HG03066 (cell line): ENCODE measurements at regions not wholly inside any gene's neighbourhood (a gene's known extent, or its start where the extent isn't known, plus 50 kb on each side); places are given as distances from the start of the nearest gene placed in this dataset.

Experiments used
- ATAC-seq: cut with Tn5 transposase; IDR thresholded peaks from one replicate; pipeline ENCODE4 v1.9.1; 2021; ENCODE audit warnings: low read depth; ENCODE audit not compliant: unreplicated experiment

DNA sequence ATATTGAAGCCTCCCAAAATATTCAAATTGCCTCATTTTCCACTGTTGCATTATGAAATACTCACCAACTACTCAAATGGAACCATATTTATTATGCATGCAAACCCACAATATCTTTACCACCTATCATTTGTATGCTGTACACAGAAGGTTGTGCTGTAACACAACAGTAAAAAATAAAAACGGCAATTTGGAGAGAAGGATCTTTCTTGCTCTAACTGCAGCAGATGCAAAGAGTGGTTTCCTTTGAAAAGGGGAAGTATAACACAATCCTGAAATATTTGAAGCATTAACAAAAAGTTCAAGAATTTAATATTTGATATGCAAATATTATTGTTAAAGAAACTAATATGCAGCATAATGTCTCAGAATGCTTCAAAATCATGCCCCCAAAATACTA, 244.5 kb upstream of the SUCLG2 start:
- ATAC-seq = no peak

DNA sequence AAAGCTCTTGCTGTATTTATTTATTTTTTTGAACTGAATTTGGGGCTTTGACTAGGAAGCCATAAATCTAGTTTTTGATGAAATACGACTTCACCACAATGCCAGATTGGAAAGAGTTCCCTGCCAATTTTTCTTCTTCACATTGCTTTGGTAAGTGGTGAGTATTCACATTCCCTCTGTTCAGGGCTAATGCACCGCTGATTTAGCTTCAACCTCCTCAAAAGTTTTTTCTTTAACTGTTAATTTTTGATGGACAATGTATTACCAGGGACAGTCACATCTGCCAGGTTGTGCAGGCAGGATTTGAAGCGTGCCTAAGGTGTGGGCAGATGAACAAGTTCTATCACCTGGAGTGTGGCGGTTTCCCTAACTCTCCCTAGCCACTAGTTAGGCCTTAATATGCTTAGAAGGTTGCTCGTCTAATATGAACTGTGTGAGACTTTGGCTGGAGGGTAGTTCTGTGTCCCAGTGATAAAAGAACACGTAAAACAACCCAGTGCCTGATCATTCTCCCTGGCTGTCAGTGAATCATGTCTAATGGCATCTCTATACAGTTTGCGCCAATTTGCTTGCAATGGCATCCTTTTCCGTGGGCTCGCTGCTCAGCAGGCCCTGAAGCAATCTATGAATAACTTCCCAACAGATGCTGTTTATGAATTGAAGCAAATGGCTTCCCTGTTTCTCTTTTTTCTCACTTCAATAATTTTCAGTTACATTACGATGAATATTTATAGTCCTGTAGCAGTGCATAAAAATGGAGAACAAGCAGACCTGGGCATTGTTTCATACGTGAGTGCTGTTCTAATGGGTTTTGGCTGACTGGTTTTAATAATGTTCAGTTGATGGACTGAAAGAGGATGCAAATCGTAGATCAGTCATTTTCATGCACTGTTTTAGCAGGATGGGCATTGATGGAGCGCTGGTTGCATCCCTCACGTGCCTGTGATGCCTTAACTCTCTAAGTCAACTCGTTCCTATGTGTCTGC, 243.2 kb upstream of the SUCLG2 start:
- ATAC-seq = no peak

DNA sequence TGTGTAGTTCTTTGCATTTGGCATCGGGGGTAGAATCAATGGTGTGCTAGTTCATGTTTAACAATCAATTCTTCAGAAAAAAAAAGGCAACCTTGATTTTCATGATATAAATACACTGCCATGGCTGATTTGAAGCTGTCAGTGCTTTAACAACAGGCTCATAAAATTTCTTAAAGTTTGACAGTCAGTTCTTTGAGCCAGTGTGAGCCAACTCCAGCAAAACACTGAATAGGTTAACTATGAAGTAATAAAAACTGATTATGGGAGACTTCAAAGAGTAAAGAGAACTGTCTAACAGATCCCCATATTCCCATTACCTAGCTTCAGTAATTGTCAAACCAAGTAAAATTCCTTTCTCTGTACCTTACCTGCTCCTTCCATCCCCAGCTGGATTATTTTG, 241.7 kb upstream of the SUCLG2 start:
- ATAC-seq = no peak

DNA sequence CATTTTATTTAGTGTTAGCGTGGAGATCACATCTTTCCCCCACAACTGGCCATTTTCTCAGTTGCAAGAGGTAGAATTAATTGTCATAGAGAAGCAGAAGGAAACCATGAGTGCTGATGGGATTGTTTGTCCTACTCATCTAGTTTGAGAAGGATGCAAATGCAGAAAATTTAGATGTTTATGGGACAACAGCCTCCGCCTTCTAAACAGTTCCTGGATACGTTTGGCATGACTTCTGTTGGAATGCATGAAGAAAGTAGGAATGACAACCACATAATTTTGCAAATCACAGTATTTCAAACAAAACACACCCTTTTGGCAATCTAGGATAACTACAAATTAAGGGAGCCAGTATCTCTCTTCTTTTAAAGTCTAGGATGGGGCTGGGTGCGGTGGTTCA, 240.1 kb upstream of the SUCLG2 start:
- no peak for ATAC-seq

DNA sequence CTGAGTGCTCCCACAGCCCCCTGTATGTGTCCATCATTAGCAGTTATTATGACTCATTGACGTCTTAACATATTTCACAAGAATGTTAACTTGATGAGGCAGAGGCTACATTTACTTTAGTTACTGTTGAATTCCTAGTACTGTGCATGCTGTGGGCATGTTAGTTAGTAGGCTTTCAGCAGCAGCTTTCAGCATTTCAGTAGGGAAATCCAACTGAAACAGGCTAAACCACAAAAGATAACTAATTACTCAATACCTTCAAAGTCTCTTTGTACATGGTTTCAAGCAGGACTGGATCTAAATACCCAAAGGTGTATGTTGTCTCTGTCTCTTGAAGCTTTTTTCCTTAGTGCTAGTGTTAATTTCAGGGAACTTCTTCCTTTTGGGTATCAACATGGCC, 229.9 kb upstream of the SUCLG2 start:
- ATAC-seq = no peak

DNA sequence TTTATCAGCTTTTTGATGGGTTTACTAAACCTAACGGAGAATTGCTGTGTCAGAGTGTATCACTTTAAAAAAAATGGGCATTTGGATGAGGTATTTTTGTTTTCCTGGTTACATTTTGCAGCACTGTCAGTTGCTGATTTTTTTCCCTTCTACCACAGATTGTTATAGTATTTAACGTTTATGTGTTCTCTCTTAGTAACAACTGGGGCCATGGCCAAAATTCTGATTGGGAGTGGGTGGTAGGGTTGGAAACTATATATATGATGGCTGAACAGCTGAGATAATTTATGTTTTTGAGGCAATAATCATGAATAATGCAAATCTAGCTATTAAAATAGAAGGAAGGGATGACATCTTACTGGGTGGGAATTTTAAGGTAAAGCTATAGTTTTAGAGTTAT, 229.4 kb upstream of the SUCLG2 start:
- no peak for ATAC-seq

DNA sequence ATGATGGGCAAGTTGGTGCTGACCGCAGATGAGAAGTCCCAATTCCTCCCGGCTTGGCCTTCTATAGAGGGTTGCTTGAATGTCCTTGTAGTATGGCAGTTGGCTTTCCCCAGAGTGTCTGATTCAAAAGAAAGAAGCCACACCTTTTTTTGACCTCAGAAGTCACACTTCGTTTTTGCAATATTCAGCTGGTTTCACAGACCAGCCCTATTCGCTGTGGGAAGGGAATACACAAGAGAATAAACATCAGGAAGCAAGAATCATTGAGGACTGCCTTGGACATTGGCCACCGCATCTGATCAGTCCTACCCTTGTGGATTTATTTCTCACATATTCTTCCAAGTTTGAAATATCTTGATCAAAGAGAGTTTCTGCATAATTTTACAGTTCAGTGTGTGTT, 228.6 kb upstream of the SUCLG2 start:
- ATAC-seq = no peak

GRCh38 chr3:67876261-67876660, 221.8 kb upstream of the SUCLG2 start:
- ATAC-seq = no peak

DNA sequence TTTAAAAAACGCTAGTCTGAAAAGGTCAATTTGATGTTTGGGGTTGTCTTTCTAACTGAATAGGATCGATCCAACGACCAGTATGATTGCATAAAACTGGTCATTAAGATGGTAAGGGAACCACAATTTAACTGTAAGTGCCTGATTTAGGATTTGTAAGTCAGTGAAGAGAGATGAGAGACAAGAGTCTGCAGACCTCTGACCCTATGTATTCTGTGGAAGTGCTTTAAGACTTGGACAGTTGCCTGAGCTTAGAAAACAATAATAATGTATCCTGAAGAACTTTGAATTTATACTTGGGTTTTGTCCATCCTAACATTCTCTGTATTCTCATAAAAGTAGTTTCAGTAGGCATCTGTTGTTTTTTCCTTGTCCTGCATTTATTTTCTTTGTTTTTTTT, 221.4 kb upstream of the SUCLG2 start:
- ATAC-seq = no peak

GRCh38 chr3:67875338-67875737, 220.9 kb upstream of the SUCLG2 start:
- no peak for ATAC-seq

DNA sequence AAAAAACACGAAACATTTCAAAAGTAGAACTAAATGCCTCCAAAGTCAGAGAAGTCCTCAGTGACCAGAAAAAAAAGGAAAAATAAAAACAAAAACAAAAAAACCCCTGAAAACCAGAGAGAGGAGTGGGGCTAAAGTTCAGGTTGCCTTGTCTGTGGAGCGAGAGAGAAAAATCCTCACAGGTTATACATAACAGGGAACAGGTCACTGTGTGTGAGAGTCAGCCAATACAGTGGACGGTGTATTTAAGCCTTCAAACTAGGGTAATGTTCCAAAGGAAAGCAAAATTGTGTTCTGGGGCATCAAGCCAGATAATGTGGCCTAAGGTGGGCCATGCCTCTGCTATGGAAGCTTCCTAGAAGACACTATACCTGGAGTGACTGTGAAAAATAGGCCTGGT, 216.1 kb upstream of the SUCLG2 start:
- ATAC-seq = no peak

- ATAC-seq = no peak
Observed at GRCh38 chr3:67866571-67866970, 212.2 kb upstream of the SUCLG2 start.

DNA sequence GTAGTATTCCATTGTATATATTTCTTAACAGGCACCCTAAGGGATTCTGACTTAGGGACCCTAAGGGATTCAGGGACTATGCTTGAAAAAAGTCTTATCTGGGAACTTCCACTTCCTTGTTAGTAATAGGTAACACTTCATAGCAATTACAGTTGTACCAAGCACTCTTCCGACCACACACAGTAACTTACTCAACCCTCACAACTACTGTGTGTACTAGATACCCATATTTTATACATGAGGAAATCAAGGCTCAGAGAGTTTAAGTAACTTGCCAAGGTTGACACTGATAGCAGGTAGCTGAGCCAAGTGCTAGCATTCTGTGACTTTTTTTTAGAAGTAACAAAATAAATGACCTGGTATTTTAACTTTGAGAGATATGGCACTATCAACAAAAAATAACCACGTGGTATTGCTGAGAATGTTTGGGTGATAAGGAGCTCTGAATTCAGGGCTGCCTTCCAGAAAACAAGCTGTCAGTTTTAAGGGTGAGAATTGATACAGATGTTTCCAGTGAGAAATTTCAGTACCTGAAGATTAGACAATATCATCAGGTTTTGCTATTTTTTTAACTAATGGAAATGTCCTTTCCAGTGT, 210.3 kb upstream of the SUCLG2 start:
- ATAC-seq = no peak

GRCh38 chr3:67863869-67864268, 209.5 kb upstream of the SUCLG2 start:
- no peak for ATAC-seq

DNA sequence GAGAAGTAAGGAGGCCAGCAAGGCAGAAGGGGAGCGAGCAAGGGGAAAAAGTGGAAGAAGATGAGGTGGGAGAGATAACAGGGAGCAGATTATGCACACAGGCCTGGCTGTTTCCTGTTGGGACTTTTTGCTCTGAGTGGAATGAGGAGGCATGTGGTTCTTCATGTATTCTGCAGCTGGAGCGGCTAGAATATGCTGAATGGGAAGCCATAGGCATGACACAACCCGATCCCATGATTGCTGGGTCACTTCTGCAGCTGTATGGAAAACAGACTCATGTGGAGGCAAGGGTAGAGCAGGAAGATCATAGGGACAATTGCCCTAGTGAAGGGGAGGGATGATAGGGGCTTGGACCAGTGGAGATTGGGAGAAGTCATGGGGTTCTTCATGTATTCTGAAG, 206.0 kb upstream of the SUCLG2 start:
- ATAC-seq = no peak

DNA sequence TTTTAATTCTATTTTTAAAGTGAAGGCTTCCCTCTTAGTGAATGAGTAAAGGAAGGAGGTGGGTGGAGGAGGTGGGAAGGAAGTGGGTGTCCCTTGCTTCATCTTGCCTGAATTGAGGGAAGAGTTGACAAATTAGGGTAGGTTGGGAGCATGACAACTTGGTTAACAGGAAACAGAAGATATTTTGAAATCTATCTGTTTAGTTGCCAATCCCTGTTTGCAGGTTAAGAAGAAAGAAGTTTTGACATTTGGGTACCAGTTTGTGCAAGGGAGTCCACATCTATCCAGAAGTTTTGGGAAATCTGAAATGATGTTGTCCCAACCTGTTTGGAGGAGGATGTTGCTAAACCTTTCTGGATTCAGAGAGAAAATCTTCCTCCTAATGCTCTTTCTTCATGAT, 204.1 kb upstream of the SUCLG2 start:
- no peak for ATAC-seq

DNA sequence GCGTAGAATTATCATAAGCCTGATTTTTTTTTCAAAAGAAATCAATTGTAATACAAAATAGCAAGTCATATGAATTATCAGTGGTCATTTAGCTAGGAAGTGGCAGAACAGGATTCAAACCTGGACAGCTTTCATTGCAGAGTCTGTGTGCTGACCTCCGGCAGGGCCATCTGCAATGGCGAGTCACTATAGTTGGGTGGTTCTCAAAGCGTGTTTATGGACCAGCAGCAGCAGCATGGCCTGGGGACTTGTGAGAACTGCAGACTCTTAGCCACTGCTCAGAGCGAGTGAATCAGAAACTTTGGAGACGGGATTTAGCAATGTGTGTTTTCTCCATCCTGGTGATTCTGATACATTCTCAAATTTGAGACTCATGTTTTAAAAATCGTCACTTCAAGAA, 202.3 kb upstream of the SUCLG2 start:
- no peak for ATAC-seq

DNA sequence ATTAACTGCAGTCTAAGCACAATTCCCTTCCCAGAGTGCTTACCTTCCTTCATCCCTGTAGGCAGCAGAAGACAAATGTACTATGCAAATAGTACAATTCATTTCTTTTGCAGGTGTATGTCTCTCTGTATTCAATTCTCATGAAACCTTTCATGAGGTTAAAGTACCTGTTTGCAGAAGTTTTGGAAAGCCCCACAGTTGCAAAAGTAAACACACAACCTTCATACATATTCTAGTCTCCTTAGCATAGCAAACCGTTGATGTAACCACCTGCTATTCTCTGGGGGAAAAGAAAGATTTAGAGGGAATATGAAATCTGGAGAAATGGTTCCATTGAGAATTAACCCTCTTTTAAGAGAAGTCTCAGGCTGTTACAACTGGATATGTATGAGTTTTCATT, 200.3 kb upstream of the SUCLG2 start:
- no peak for ATAC-seq

- ATAC-seq = no peak
Observed at GRCh38 chr3:67853520-67853919, 199.1 kb upstream of the SUCLG2 start.

- ATAC-seq = no peak
Observed at GRCh38 chr3:67848299-67848698, 193.9 kb upstream of the SUCLG2 start.

DNA sequence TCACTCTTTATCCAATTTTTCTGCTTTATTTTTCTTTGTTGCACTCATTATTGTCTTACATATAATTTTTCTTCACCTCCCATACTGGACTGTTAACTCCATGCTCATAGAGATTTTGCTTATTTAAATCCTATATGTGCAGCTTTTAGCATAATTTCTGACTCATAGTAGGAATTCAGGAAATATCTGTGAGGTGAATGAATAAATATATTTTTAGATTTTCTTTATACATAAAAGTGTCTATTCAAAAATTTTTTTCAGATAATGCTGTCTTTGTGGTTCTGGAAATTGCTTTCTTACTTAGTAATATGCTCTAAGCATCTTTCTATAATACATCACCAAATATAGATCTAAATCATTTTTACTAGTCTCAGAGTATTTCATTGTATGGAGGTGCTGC, 191.8 kb upstream of the SUCLG2 start:
- no peak for ATAC-seq

DNA sequence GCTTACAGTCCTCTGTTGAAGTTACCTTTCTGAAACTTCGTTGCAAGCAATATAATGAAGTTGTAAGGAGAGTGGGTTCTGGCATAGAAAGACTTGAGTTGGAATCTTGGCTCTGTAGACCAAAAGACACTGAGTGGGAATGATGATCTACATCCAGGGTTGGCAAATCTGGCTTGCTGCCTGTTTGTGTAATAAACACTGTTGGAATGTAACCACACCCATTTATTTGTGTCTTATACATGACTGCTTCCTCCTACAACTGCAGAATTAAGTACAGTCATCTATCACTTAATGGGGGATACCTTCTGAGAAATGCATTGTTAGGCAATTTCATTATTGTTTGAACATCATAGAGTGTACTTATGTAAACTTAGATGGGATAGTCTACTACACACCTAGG, 178.4 kb upstream of the SUCLG2 start:
- no peak for ATAC-seq
